ENCODE measurements at regions not wholly inside any gene's neighbourhood (a gene's known extent, or its start where the extent isn't known, plus 50 kb on each side); places are given as distances from the start of the nearest gene placed in this dataset.
A peak's percentile ranks its signal among the peaks of the same experiment; 100 is the strongest.

DNA sequence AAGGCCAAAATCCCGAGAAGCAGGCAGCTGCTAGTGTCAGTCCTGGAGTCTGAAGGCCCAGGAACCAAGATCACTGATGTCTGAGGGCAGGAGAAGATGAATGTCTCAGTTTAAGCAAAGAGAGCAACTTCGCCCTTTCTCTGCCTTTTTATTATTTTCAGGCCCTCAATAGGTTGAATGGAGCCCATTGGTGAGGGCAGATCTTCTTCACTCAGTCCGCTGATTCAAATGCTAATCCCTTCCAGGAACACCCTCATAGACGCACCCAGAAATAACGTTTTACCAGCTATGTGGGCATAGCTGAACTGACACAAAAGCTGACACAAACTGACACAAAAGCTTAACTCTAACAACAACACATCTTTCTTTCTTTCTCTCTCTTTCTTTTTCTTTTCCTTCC is 78.0 kb upstream of the KCNJ3 start:
- no peaks in the 10 kb centered on the region for H3K27me3 ChIP-seq (replicated peaks in 2 of 5; ENCODE audit: control insufficient read depth in 4 of 5, insufficient read depth in 5 of 5, low read length in 4 of 5)
- H3K4me1 ChIP-seq (ENCODE audit: control extremely low read depth in 1 of 4, control insufficient read depth in 4 of 4, insufficient read depth in 4 of 4, low read length in 3 of 4) = no peaks in the 10 kb centered on the region
- H3K9me3 ChIP-seq (ENCODE audit: control extremely low read depth in 1 of 5, control insufficient read depth in 4 of 5, insufficient read depth in 2 of 5, low read depth in 1 of 5, low read length in 4 of 5) = no peaks in the 10 kb centered on the region
- H3K36me3 ChIP-seq (ENCODE audit: control insufficient read depth in 4 of 4, insufficient read depth in 4 of 4, low read length in 3 of 4) = no peaks in the 10 kb centered on the region
- DNase-seq = no peak
- no peak overlapping the region for H3K4me3 ChIP-seq (ENCODE audit: control insufficient read depth in 1 of 7, extremely low read depth in 1 of 7, insufficient read depth in 4 of 7, low read depth in 2 of 7, low read length in 6 of 7)
- 95% methylated on average over 5 of the region's 5 CpGs for WGBS (ENCODE audit: insufficient coverage)
- ChIA-PET CTCF (interaction anchor here (1.9 kb wide), 1 partner anchor 8 kb away, joined by 6 read pairs; no protein-coding TSS in a partner anchor), POLR2A (no interaction called here)
- no peak overlapping the region for H3K27ac ChIP-seq (ENCODE audit: insufficient read depth in 1 of 2, low read depth in 1 of 2, low read length in 2 of 2, poor library complexity in 1 of 2, severe bottlenecking in 2 of 2)

DNA sequence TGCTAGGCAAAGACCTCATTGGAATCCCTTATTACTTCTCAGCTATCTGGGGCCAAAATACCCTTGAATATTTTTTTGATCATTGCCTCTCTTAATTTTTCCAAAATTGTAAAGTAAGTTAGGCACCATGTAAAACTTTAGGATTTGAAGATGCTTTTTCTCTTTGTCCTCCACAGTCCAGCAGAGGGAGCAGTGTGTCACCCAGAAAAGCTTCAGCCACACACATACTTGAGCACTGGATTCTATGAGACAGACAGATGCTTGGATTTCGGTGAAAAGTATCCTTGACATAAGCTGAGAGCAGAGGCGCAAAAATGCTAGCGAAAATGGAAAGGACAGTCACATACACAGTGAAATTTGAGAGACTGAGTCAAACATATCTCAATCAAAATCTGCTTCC is 74.7 kb upstream of the KCNJ3 start:
- H3K9me3 ChIP-seq (ENCODE audit: control extremely low read depth in 1 of 5, control insufficient read depth in 4 of 5, insufficient read depth in 2 of 5, low read depth in 1 of 5, low read length in 4 of 5) = no peaks in the 10 kb centered on the region
- 69% methylated on average over 3 of the region's 3 CpGs for WGBS (ENCODE audit: insufficient coverage)
- POLR2A ChIA-PET = no interaction called here
- H3K4me3 ChIP-seq (ENCODE audit: control insufficient read depth in 1 of 7, extremely low read depth in 1 of 7, insufficient read depth in 4 of 7, low read depth in 2 of 7, low read length in 6 of 7) = no peak overlapping the region
- no peaks in the 10 kb centered on the region for H3K27me3 ChIP-seq (replicated peaks in 2 of 5; ENCODE audit: control insufficient read depth in 4 of 5, insufficient read depth in 5 of 5, low read length in 4 of 5)
- H3K36me3 ChIP-seq (ENCODE audit: control insufficient read depth in 4 of 4, insufficient read depth in 4 of 4, low read length in 3 of 4) = no peaks in the 10 kb centered on the region
- DNase-seq = peak; percentile 32 to 75 (median 61)
- H3K4me1 ChIP-seq (ENCODE audit: control extremely low read depth in 1 of 4, control insufficient read depth in 4 of 4, insufficient read depth in 4 of 4, low read length in 3 of 4) = no peaks in the 10 kb centered on the region
- no peak overlapping the region for H3K27ac ChIP-seq (ENCODE audit: insufficient read depth in 1 of 2, low read depth in 1 of 2, low read length in 2 of 2, poor library complexity in 1 of 2, severe bottlenecking in 2 of 2)
- CTCF ChIA-PET = interaction anchor here (0.6 to 3.0 kb wide), 11 partner anchors 14 to 689 kb away, joined by 3 to 12 read pairs (median 4); no protein-coding TSS in a partner anchor

DNA sequence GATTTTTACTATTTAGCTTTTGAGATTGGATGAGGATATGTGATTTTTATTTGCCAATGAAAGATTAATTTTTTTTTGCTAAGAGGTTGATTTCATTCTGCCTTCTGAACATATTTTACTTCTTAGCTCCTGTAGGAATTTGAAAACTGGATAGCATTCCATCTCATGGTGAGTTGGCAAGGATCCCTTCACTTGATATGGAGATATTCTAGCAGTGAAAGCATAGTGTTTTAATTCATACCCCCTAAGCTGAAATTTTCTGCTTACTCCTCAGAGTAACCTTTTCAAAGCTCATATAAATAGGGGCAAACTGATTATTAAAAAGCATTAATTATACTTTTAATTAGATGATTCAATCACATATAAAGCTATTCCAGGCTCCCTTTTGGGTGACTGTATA is 61.0 kb upstream of the KCNJ3 start:
- Histone ChIP-seq H3K4me1 (ENCODE audit: control extremely low read depth in 1 of 4, control insufficient read depth in 4 of 4, insufficient read depth in 4 of 4, low read length in 3 of 4) (no peaks in the 10 kb centered on the region), H3K36me3 (ENCODE audit: control insufficient read depth in 4 of 4, insufficient read depth in 4 of 4, low read length in 3 of 4) (no peaks in the 10 kb centered on the region), H3K9me3 (ENCODE audit: control extremely low read depth in 1 of 5, control insufficient read depth in 4 of 5, insufficient read depth in 2 of 5, low read depth in 1 of 5, low read length in 4 of 5) (no peaks in the 10 kb centered on the region), H3K27me3 (replicated peaks in 2 of 5; ENCODE audit: control insufficient read depth in 4 of 5, insufficient read depth in 5 of 5, low read length in 4 of 5) (no peaks in the 10 kb centered on the region), H3K27ac (ENCODE audit: insufficient read depth in 1 of 2, low read depth in 1 of 2, low read length in 2 of 2, poor library complexity in 1 of 2, severe bottlenecking in 2 of 2) (no peak overlapping the region), H3K4me3 (ENCODE audit: control insufficient read depth in 1 of 7, extremely low read depth in 1 of 7, insufficient read depth in 4 of 7, low read depth in 2 of 7, low read length in 6 of 7) (no peak overlapping the region)
- CTCF ChIA-PET = interaction anchor here (0.8 to 1.8 kb wide), 3 partner anchors 11 to 674 kb away, joined by 3 to 6 read pairs (median 4); no protein-coding TSS in a partner anchor
- POLR2A ChIA-PET = no interaction called here
- no peak for DNase-seq

DNA sequence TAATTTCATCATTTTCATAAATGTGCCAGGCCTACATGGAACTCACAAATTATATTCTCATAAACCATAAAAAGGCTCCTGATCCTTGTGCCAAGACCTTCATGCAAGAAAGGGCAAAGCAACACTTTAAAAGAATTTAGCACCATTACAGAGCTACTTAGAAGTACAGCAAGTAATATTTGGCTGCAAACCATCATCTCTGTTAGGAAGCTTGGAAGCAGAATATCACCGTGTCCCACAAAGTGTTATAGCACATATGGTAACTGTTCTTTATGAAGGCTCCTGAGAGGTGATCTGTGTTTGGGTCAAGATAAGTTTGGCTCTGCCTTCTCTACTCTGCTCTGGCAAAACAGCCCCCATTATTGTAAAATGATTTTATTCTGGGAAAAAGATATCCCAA is 59.7 kb upstream of the KCNJ3 start:
- 100% methylated on average over 1 of the region's 1 CpG for WGBS (ENCODE audit: insufficient coverage)
- ChIA-PET CTCF (interaction anchor here (1.8 kb wide), 1 partner anchor 15 kb away, joined by 6 read pairs; no protein-coding TSS in a partner anchor), POLR2A (no interaction called here)
- no peak overlapping the region for H3K27ac ChIP-seq (ENCODE audit: insufficient read depth in 1 of 2, low read depth in 1 of 2, low read length in 2 of 2, poor library complexity in 1 of 2, severe bottlenecking in 2 of 2)
- no peaks in the 10 kb centered on the region for H3K9me3 ChIP-seq (ENCODE audit: control extremely low read depth in 1 of 5, control insufficient read depth in 4 of 5, insufficient read depth in 2 of 5, low read depth in 1 of 5, low read length in 4 of 5)
- H3K27me3 ChIP-seq (replicated peaks in 2 of 5; ENCODE audit: control insufficient read depth in 4 of 5, insufficient read depth in 5 of 5, low read length in 4 of 5) = no peaks in the 10 kb centered on the region
- no peak overlapping the region for H3K4me3 ChIP-seq (ENCODE audit: control insufficient read depth in 1 of 7, extremely low read depth in 1 of 7, insufficient read depth in 4 of 7, low read depth in 2 of 7, low read length in 6 of 7)
- H3K4me1 ChIP-seq (ENCODE audit: control extremely low read depth in 1 of 4, control insufficient read depth in 4 of 4, insufficient read depth in 4 of 4, low read length in 3 of 4) = no peaks in the 10 kb centered on the region
- no peaks in the 10 kb centered on the region for H3K36me3 ChIP-seq (ENCODE audit: control insufficient read depth in 4 of 4, insufficient read depth in 4 of 4, low read length in 3 of 4)
- DNase-seq = no peak

DNA sequence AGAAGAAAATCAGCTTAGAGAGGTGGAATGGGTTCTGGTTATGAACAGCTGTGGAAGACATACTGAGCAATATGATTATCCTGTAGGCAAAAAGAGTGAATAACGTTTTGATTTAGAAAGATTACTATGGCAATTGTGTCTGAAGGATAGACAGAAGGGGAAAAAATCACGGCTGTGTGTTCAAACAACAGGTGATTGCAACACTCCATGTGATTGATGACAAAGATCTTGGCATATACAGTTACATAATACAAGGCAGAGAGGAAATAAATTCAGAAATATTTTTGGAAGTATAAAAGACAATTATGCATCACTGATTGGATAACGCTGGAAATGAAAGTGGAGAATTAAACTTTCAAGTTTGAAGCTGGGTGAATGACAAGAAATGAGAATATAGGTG is 58.5 kb upstream of the KCNJ3 start:
- no peak overlapping the region for H3K4me3 ChIP-seq (ENCODE audit: control insufficient read depth in 1 of 7, extremely low read depth in 1 of 7, insufficient read depth in 4 of 7, low read depth in 2 of 7, low read length in 6 of 7)
- DNase-seq = no peak
- H3K9me3 ChIP-seq (ENCODE audit: control extremely low read depth in 1 of 5, control insufficient read depth in 4 of 5, insufficient read depth in 2 of 5, low read depth in 1 of 5, low read length in 4 of 5) = no peaks in the 10 kb centered on the region
- no peak overlapping the region for H3K27ac ChIP-seq (ENCODE audit: insufficient read depth in 1 of 2, low read depth in 1 of 2, low read length in 2 of 2, poor library complexity in 1 of 2, severe bottlenecking in 2 of 2)
- H3K27me3 ChIP-seq (replicated peaks in 2 of 5; ENCODE audit: control insufficient read depth in 4 of 5, insufficient read depth in 5 of 5, low read length in 4 of 5) = no peaks in the 10 kb centered on the region
- H3K36me3 ChIP-seq (ENCODE audit: control insufficient read depth in 4 of 4, insufficient read depth in 4 of 4, low read length in 3 of 4) = no peaks in the 10 kb centered on the region
- POLR2A ChIA-PET = no interaction called here
- WGBS (ENCODE audit: insufficient coverage) = 100% methylated on average over 2 of the region's 3 CpGs
- CTCF ChIA-PET = interaction anchor here (0.8 kb wide), 1 partner anchor 21 kb away, joined by 4 read pairs; no protein-coding TSS in a partner anchor
- no peaks in the 10 kb centered on the region for H3K4me1 ChIP-seq (ENCODE audit: control extremely low read depth in 1 of 4, control insufficient read depth in 4 of 4, insufficient read depth in 4 of 4, low read length in 3 of 4)
